SK-N-DZ (cell line): ENCODE measurements at regions not wholly inside any gene's neighbourhood (a gene's known extent, or its start where the extent isn't known, plus 50 kb on each side); places are given as distances from the start of the nearest gene placed in this dataset.

Experiments
- DNase-seq: peaks from one replicate; pipeline ENCODE4 v3.0.0-alpha.2; 2015; ENCODE audit warnings: low spot score

GRCh38 chr3:35946854-35947515 is 307.7 kb downstream of the ARPP21 start:
- DNase-seq, result peak; percentile 22

- no peak for DNase-seq
Measured at GRCh38 chr3:35950021-35950420, 310.7 kb downstream of the ARPP21 start.

GRCh38 chr3:35954413-35954812 is 315.1 kb downstream of the ARPP21 start:
- DNase-seq, result no peak

- peak; percentile 66 for DNase-seq
Measured at GRCh38 chr3:35965908-35966307, 326.6 kb downstream of the ARPP21 start.

GRCh38 chr3:35966629-35967464 is 327.5 kb downstream of the ARPP21 start:
- no peak for DNase-seq

GRCh38 chr3:35968043-35968622 is 328.8 kb downstream of the ARPP21 start:
- DNase-seq, result no peak

GRCh38 chr3:35969406-35969805 is 330.1 kb downstream of the ARPP21 start:
- DNase-seq, result no peak

GRCh38 chr3:35970793-35971192 is 331.5 kb downstream of the ARPP21 start:
- DNase-seq, result no peak

GRCh38 chr3:35971686-35972085 is 332.4 kb downstream of the ARPP21 start:
- no peak for DNase-seq

- no peak for DNase-seq
Measured at GRCh38 chr3:35974872-35975271, 335.5 kb downstream of the ARPP21 start.

GRCh38 chr3:35986161-35986560 is 346.8 kb downstream of the ARPP21 start:
- DNase-seq, result no peak

- DNase-seq, result no peak
Measured at GRCh38 chr3:35987386-35987785, 348.1 kb downstream of the ARPP21 start.

GRCh38 chr3:35992041-35992440 is 352.7 kb downstream of the ARPP21 start:
- no peak for DNase-seq

- no peak for DNase-seq
Measured at GRCh38 chr3:36011791-36012190, 368.5 kb upstream of the STAC start.

GRCh38 chr3:36013425-36013824 is 366.9 kb upstream of the STAC start:
- no peak for DNase-seq

GRCh38 chr3:36025232-36025631 is 355.1 kb upstream of the STAC start:
- no peak for DNase-seq

- peak; percentile 88 for DNase-seq
Measured at GRCh38 chr3:36032180-36033047, 347.9 kb upstream of the STAC start.

- no peak for DNase-seq
Measured at GRCh38 chr3:36058404-36059030, 321.8 kb upstream of the STAC start.

GRCh38 chr3:36060950-36061349 is 319.4 kb upstream of the STAC start:
- DNase-seq, result peak; percentile 11

- no peak for DNase-seq
Measured at GRCh38 chr3:36063992-36064391, 316.3 kb upstream of the STAC start.

GRCh38 chr3:36065321-36065720 is 315.0 kb upstream of the STAC start:
- no peak for DNase-seq
